KMS-11 (cell line): ENCODE measurements at regions not wholly inside any gene's neighbourhood (a gene's known extent, or its start where the extent isn't known, plus 50 kb on each side); places are given as distances from the start of the nearest gene placed in this dataset.

Experiments used
- H2AFZ ChIP-seq: fragments of 200-600 bp; sonication (generic); 2 replicates; pipeline ENCODE4 v1.6.1; 2016; ENCODE audit warnings: antibody characterized with exemption, mixed run types, low read depth
- H3K27ac ChIP-seq: fragments of 200-600 bp; sonication (generic); 2 replicates; pipeline ENCODE4 v1.6.1; 2016; ENCODE audit warnings: mild to moderate bottlenecking, mixed run types
- H3K27me3 ChIP-seq: fragments of 200-600 bp; sonication (generic); 2 replicates; pipeline ENCODE4 v1.6.1; 2017; ENCODE audit warnings: mild to moderate bottlenecking, low read depth, mixed run types, moderate library complexity; ENCODE audit not compliant: insufficient read depth
- H3K36me3 ChIP-seq: fragments of 200-600 bp; sonication (generic); 2 replicates; pipeline ENCODE4 v1.6.1; 2017; ENCODE audit warnings: mild to moderate bottlenecking, mixed run types; ENCODE audit not compliant: insufficient read depth
- H3K4me1 ChIP-seq: fragments of 200-600 bp; sonication (generic); 2 replicates; pipeline ENCODE4 v1.6.1; 2016; ENCODE audit warnings: mild to moderate bottlenecking, low read depth, mixed run types; ENCODE audit not compliant: poor library complexity, severe bottlenecking
- H3K4me2 ChIP-seq: fragments of 200-600 bp; sonication (generic); 2 replicates; pipeline ENCODE4 v1.7.0; 2016; ENCODE audit warnings: mild to moderate bottlenecking, mixed run types
- H3K4me3 ChIP-seq: fragments of 200-600 bp; sonication (generic); IDR thresholded peaks from 2 replicates; pipeline ENCODE4 v1.6.1; 2017; ENCODE audit warnings: low read depth, low read length, mixed read lengths; ENCODE audit not compliant: insufficient read depth
- H3K79me2 ChIP-seq: fragments of 200-600 bp; sonication (generic); 2 replicates; pipeline ENCODE4 v1.6.1; 2016; ENCODE audit warnings: low read depth, mixed run types; ENCODE audit not compliant: insufficient read depth
- H3K9ac ChIP-seq: fragments of 200-600 bp; sonication (generic); 2 replicates; pipeline ENCODE4 v1.6.1; 2016; ENCODE audit warnings: mild to moderate bottlenecking, mixed run types
- H4K20me1 ChIP-seq: fragments of 200-600 bp; sonication (generic); 2 replicates; pipeline ENCODE4 v1.6.1; 2016; ENCODE audit warnings: mild to moderate bottlenecking, mixed run types; ENCODE audit not compliant: insufficient read depth
- TF ChIP-seq, protein P1 (sequence below): fragments of 200-600 bp; sonication (generic); conservative IDR thresholded peaks from 2 replicates; pipeline ENCODE4 v1.6.1; 2017; ENCODE audit warnings: low read depth, mild to moderate bottlenecking, antibody characterized with exemption, low read length, moderate library complexity, mixed read lengths

GRCh38 chr13:88544836-88545235 is 873.7 kb downstream of the SLITRK5 start:
- TF ChIP-seq, protein P1, sequence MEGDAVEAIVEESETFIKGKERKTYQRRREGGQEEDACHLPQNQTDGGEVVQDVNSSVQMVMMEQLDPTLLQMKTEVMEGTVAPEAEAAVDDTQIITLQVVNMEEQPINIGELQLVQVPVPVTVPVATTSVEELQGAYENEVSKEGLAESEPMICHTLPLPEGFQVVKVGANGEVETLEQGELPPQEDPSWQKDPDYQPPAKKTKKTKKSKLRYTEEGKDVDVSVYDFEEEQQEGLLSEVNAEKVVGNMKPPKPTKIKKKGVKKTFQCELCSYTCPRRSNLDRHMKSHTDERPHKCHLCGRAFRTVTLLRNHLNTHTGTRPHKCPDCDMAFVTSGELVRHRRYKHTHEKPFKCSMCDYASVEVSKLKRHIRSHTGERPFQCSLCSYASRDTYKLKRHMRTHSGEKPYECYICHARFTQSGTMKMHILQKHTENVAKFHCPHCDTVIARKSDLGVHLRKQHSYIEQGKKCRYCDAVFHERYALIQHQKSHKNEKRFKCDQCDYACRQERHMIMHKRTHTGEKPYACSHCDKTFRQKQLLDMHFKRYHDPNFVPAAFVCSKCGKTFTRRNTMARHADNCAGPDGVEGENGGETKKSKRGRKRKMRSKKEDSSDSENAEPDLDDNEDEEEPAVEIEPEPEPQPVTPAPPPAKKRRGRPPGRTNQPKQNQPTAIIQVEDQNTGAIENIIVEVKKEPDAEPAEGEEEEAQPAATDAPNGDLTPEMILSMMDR = no peak
- H3K9ac ChIP-seq = no peak overlapping the region
- no peak overlapping the region for H2AFZ ChIP-seq
- no peaks in the 10 kb centered on the region for H3K4me1 ChIP-seq
- no peak overlapping the region for H3K4me3 ChIP-seq
- no peaks in the 10 kb centered on the region for H3K79me2 ChIP-seq
- H3K4me2 ChIP-seq = no peak overlapping the region
- H3K36me3 ChIP-seq = no peaks in the 10 kb centered on the region
- H3K27me3 ChIP-seq = no peaks in the 10 kb centered on the region
- no peak overlapping the region for H3K27ac ChIP-seq
- no peaks in the 10 kb centered on the region for H4K20me1 ChIP-seq

DNA sequence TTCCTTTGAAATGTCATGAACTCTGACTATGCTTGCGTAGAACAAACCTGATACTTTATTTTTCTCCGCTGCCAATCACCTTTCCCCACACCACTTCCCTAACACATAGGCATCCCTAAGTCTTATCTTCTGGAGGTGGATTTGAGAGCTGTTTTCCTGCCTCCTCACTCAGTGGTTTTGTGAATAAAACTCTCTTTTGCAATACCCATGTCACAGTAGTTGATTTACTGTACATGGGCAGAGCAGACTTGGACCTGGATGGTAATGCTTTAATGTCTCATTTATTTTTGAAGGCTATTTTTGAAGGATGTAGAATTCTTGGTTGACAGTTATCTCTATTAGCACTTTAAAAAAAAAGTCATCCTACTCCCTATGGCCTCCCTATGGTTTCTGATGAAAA is 881.8 kb downstream of the SLITRK5 start:
- no peak overlapping the region for H3K9ac ChIP-seq
- no peak overlapping the region for H3K4me3 ChIP-seq
- no peak overlapping the region for H3K4me2 ChIP-seq
- H3K27me3 ChIP-seq = no peaks in the 10 kb centered on the region
- no peaks in the 10 kb centered on the region for H4K20me1 ChIP-seq
- H3K36me3 ChIP-seq = no peaks in the 10 kb centered on the region
- no peaks in the 10 kb centered on the region for H3K79me2 ChIP-seq
- no peaks in the 10 kb centered on the region for H3K4me1 ChIP-seq
- no peak overlapping the region for H3K27ac ChIP-seq
- H2AFZ ChIP-seq = no peak overlapping the region
- TF ChIP-seq, protein P1 = no peak

DNA sequence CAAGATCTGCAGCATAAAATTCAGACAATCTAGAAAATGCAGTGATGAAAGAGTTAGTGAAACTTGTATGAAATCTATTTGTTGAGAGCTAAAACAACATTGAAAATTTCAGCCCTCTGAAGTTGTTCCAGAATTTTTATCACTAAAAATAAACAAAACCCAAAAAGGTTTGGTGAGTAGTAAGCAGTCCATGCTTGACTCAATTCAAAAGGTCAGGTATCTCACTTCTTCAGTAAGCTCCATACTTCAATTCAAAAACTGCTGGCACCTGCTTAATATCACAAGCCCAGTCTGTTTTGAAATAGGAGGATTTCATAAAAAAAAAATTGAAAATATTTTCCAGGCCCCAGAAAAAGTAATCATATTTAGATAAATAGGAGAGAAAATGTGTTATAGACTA is 894.4 kb downstream of the SLITRK5 start:
- Histone ChIP-seq H3K27me3 (no peaks in the 10 kb centered on the region), H3K79me2 (no peaks in the 10 kb centered on the region), H3K36me3 (no peaks in the 10 kb centered on the region), H3K9ac (no peak overlapping the region), H4K20me1 (no peaks in the 10 kb centered on the region), H3K27ac (no peak overlapping the region), H3K4me3 (no peak overlapping the region), H2AFZ (no peak overlapping the region), H3K4me1 (no peaks in the 10 kb centered on the region), H3K4me2 (no peak overlapping the region)
- TF ChIP-seq, protein P1 = no peak

DNA sequence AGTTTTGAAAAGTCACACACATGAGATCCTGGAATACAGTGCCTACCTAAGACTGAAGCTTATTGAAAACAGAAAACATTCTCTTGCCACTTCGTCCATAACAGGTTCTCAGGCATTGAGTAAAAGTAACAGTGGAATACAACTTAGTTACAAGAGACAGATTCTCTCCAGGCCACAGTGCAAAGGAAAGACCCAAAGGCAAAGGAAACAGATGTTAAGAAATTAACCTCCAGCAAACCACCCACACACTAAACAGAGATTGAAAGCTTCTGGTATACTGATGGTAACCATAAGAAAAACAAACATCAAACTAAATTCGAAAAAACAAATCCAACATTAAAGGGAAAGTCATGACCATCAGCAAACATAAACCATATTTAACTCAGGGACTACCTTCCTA is 914.7 kb downstream of the SLITRK5 start:
- TF ChIP-seq, protein P1 = no peak
- Histone ChIP-seq H3K4me1 (no peaks in the 10 kb centered on the region), H3K27me3 (no peaks in the 10 kb centered on the region), H2AFZ (no peak overlapping the region), H3K4me3 (no peak overlapping the region), H3K27ac (no peak overlapping the region), H3K36me3 (no peaks in the 10 kb centered on the region), H3K9ac (no peak overlapping the region), H3K79me2 (no peaks in the 10 kb centered on the region), H3K4me2 (no peak overlapping the region), H4K20me1 (no peaks in the 10 kb centered on the region)

DNA sequence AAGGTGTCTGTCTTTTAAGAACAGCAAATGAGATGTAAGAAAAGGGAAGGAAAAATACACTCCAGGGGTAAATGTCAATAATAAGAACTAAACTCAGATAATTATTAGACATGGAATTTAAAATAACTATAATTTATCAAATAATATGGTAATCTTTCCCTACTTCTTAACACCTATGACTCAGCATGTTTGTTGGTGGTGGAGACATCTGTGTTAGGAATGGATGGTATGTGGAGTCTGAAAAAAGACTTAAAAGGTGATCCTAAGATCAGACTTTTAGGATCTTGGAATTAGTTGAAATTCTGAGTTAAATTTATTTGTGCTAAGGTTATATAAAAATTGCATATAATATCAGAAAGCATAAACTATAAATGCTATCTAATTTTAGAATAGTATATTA is 915.1 kb downstream of the SLITRK5 start:
- Histone ChIP-seq H3K27me3 (no peaks in the 10 kb centered on the region), H3K27ac (no peak overlapping the region), H4K20me1 (no peaks in the 10 kb centered on the region), H3K4me2 (no peak overlapping the region), H3K4me3 (no peak overlapping the region), H3K36me3 (no peaks in the 10 kb centered on the region), H3K4me1 (no peaks in the 10 kb centered on the region), H2AFZ (no peak overlapping the region), H3K79me2 (no peaks in the 10 kb centered on the region), H3K9ac (no peak overlapping the region)
- TF ChIP-seq, protein P1 = no peak
